HEK293 (cell line): ENCODE measurements at regions not wholly inside any gene's neighbourhood (a gene's known extent, or its start where the extent isn't known, plus 50 kb on each side); places are given as distances from the start of the nearest gene placed in this dataset.
A peak's percentile ranks its signal among the peaks of the same experiment; 100 is the strongest.

Experiments used
- TCF7L2 ChIP-seq: IDR thresholded peaks from 2 replicates; pipeline ENCODE4 v1.6.1; 2011; ENCODE audit warnings: low read depth, mild to moderate bottlenecking, inconsistent platforms, low read length, moderate library complexity, borderline replicate concordance
- YY1 ChIP-seq: fragments of 450-650 bp; formaldehyde crosslinking; IDR thresholded peaks from 2 replicates; pipeline ENCODE4 v1.5.1; 2018; ENCODE audit warnings: missing biosample characterization, missing genetic modification characterization
- ZNF350 ChIP-seq: fragments of 450-650 bp; formaldehyde crosslinking; IDR thresholded peaks from 2 replicates; pipeline ENCODE4 v1.5.0; 2017; ENCODE audit warnings: missing biosample characterization, mild to moderate bottlenecking, missing genetic modification characterization
- ZNF37A ChIP-seq: fragments of 450-650 bp; IDR thresholded peaks from 2 replicates; pipeline ENCODE4 v1.5.1; 2018; ENCODE audit warnings: missing biosample characterization, missing genetic modification characterization
- ZNF677 ChIP-seq: fragments of 450-650 bp; IDR thresholded peaks from 2 replicates; pipeline ENCODE4 v1.5.0; 2018; ENCODE audit warnings: missing biosample characterization, mild to moderate bottlenecking, missing genetic modification characterization, moderate library complexity
- ZNF707 ChIP-seq: fragments of 450-650 bp; formaldehyde crosslinking; IDR thresholded peaks from 2 replicates; pipeline ENCODE4 v1.5.1; 2016; ENCODE audit warnings: missing biosample characterization, missing genetic modification characterization
- ZNF776 ChIP-seq: fragments of 450-650 bp; formaldehyde crosslinking; IDR thresholded peaks from 2 replicates; pipeline ENCODE4 v1.5.0; 2017; ENCODE audit warnings: missing biosample characterization, missing genetic modification characterization, borderline replicate concordance
- TF ChIP-seq, protein P1 (sequence below): IDR thresholded peaks from 2 replicates; pipeline ENCODE4 v1.6.1; 2011; ENCODE audit warnings: mild to moderate bottlenecking, low read depth, low read length, borderline replicate concordance
- TF ChIP-seq, protein P2 (sequence below): fragments of 450-650 bp; formaldehyde crosslinking; IDR thresholded peaks from 2 replicates; pipeline ENCODE4 v1.5.1; 2016; ENCODE audit warnings: missing biosample characterization, missing genetic modification characterization
- TF ChIP-seq, protein P3 (sequence below): fragments of 450-650 bp; formaldehyde crosslinking; IDR thresholded peaks from 2 replicates; pipeline ENCODE4 v1.5.1; 2016; ENCODE audit warnings: missing biosample characterization, missing genetic modification characterization
- TF ChIP-seq, protein P4 (sequence below): fragments of 450-650 bp; formaldehyde crosslinking; conservative IDR thresholded peaks from 2 replicates; pipeline ENCODE4 v1.5.1; 2016; ENCODE audit warnings: low read depth, missing biosample characterization, missing genetic modification characterization
- TF ChIP-seq, protein P5 (sequence below): fragments of 450-650 bp; formaldehyde crosslinking; IDR thresholded peaks from 2 replicates; pipeline ENCODE4 v1.5.1; 2016; ENCODE audit warnings: missing biosample characterization, missing genetic modification characterization

DNA sequence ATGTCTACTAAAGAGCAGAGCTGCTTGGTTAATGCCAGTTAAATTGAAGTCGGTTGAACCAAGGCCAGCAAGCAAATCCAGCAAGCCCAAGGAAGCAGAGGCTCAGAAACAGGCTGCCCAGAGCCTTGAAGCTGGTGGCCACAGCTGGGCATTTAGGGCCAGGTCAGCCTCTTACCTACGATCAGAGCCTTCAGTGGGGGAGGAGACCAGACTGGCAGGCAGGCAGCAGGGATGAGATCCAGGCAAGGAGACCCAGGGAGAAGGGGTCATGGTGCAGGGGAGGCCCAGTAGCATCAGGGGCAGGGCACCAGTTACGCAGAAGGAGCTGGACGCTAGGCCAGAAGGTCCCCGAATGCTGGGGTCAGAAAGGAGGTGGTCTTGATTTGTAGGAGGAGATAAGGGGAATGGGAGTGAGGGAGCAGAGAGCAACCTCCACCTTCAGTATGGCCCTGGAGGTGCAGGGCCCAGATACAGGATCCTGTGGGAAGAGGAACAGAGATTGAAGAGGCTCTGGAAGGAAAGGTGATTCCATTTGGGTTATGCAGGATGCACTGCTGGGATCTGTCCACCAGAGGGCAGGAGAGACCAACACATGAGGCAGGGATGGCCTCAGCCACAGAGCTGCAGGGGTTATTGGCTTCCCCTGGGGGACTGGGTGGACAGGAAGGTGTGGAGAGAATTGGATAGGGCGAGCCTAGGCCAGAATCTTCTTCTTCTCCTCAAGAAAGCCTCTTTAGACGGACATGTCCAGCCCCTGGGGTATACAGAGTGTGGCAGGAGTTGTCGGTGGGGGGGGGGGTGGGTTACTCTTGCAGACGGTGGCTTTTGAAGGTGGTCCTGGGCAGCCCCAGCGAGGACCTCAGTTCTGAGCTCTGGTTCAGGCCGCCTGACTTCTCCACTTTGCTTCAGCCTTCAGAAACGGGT is 132.6 kb upstream of the PODXL start:
- TF ChIP-seq ZNF37A (tag by site-specific recombination) (no peak), ZNF707 (tag by site-specific recombination) (no peak), YY1 (tag by site-specific recombination) (no peak), ZNF677 (tag by site-specific recombination) (no peak), ZNF350 (tag by site-specific recombination) (no peak), TCF7L2 (no peak), ZNF776 (tag by site-specific recombination) (no peak)
- TF ChIP-seq, protein P1, sequence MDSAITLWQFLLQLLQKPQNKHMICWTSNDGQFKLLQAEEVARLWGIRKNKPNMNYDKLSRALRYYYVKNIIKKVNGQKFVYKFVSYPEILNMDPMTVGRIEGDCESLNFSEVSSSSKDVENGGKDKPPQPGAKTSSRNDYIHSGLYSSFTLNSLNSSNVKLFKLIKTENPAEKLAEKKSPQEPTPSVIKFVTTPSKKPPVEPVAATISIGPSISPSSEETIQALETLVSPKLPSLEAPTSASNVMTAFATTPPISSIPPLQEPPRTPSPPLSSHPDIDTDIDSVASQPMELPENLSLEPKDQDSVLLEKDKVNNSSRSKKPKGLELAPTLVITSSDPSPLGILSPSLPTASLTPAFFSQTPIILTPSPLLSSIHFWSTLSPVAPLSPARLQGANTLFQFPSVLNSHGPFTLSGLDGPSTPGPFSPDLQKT, result no peak
- TF ChIP-seq, protein P2, sequence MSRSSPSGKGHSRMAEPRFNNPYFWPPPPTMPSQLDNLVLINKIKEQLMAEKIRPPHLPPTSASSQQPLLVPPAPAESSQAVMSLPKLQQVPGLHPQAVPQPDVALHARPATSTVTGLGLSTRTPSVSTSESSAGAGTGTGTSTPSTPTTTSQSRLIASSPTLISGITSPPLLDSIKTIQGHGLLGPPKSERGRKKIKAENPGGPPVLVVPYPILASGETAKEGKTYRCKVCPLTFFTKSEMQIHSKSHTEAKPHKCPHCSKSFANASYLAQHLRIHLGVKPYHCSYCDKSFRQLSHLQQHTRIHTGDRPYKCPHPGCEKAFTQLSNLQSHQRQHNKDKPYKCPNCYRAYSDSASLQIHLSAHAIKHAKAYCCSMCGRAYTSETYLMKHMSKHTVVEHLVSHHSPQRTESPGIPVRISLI (tag by site-specific recombination), result no peak
- TF ChIP-seq, protein P3, sequence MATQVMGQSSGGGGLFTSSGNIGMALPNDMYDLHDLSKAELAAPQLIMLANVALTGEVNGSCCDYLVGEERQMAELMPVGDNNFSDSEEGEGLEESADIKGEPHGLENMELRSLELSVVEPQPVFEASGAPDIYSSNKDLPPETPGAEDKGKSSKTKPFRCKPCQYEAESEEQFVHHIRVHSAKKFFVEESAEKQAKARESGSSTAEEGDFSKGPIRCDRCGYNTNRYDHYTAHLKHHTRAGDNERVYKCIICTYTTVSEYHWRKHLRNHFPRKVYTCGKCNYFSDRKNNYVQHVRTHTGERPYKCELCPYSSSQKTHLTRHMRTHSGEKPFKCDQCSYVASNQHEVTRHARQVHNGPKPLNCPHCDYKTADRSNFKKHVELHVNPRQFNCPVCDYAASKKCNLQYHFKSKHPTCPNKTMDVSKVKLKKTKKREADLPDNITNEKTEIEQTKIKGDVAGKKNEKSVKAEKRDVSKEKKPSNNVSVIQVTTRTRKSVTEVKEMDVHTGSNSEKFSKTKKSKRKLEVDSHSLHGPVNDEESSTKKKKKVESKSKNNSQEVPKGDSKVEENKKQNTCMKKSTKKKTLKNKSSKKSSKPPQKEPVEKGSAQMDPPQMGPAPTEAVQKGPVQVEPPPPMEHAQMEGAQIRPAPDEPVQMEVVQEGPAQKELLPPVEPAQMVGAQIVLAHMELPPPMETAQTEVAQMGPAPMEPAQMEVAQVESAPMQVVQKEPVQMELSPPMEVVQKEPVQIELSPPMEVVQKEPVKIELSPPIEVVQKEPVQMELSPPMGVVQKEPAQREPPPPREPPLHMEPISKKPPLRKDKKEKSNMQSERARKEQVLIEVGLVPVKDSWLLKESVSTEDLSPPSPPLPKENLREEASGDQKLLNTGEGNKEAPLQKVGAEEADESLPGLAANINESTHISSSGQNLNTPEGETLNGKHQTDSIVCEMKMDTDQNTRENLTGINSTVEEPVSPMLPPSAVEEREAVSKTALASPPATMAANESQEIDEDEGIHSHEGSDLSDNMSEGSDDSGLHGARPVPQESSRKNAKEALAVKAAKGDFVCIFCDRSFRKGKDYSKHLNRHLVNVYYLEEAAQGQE, result no peak
- TF ChIP-seq, protein P4, sequence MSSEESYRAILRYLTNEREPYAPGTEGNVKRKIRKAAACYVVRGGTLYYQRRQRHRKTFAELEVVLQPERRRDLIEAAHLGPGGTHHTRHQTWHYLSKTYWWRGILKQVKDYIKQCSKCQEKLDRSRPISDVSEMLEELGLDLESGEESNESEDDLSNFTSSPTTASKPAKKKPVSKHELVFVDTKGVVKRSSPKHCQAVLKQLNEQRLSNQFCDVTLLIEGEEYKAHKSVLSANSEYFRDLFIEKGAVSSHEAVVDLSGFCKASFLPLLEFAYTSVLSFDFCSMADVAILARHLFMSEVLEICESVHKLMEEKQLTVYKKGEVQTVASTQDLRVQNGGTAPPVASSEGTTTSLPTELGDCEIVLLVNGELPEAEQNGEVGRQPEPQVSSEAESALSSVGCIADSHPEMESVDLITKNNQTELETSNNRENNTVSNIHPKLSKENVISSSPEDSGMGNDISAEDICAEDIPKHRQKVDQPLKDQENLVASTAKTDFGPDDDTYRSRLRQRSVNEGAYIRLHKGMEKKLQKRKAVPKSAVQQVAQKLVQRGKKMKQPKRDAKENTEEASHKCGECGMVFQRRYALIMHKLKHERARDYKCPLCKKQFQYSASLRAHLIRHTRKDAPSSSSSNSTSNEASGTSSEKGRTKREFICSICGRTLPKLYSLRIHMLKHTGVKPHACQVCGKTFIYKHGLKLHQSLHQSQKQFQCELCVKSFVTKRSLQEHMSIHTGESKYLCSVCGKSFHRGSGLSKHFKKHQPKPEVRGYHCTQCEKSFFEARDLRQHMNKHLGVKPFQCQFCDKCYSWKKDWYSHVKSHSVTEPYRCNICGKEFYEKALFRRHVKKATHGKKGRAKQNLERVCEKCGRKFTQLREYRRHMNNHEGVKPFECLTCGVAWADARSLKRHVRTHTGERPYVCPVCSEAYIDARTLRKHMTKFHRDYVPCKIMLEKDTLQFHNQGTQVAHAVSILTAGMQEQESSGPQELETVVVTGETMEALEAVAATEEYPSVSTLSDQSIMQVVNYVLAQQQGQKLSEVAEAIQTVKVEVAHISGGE, result no peak
- TF ChIP-seq, protein P5, sequence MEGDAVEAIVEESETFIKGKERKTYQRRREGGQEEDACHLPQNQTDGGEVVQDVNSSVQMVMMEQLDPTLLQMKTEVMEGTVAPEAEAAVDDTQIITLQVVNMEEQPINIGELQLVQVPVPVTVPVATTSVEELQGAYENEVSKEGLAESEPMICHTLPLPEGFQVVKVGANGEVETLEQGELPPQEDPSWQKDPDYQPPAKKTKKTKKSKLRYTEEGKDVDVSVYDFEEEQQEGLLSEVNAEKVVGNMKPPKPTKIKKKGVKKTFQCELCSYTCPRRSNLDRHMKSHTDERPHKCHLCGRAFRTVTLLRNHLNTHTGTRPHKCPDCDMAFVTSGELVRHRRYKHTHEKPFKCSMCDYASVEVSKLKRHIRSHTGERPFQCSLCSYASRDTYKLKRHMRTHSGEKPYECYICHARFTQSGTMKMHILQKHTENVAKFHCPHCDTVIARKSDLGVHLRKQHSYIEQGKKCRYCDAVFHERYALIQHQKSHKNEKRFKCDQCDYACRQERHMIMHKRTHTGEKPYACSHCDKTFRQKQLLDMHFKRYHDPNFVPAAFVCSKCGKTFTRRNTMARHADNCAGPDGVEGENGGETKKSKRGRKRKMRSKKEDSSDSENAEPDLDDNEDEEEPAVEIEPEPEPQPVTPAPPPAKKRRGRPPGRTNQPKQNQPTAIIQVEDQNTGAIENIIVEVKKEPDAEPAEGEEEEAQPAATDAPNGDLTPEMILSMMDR (tag by site-specific recombination), result peak; percentile 94
